Loucy (cell line): ENCODE measurements at regions not wholly inside any gene's neighbourhood (a gene's known extent, or its start where the extent isn't known, plus 50 kb on each side); places are given as distances from the start of the nearest gene placed in this dataset.
"Not testable (repeated sequence)": the region's sequence is repeated elsewhere in the genome, so short reads cannot be mapped to it uniquely, and the experiment has no call there.

ENCODE experiments used
- EZH2phosphoT487 ChIP-seq: fragments of 200-600 bp; IDR thresholded peaks from 2 replicates; pipeline ENCODE4 v1.6.1; 2018; ENCODE audit warnings: antibody characterized with exemption, mild to moderate bottlenecking, moderate library complexity, borderline replicate concordance
- TF ChIP-seq, protein P1 (sequence below): fragments of 200-600 bp; sonication (generic); conservative IDR thresholded peaks from 2 replicates; pipeline ENCODE4 v1.5.1; 2014; ENCODE audit warnings: mild to moderate bottlenecking, antibody characterized with exemption, low read length

DNA sequence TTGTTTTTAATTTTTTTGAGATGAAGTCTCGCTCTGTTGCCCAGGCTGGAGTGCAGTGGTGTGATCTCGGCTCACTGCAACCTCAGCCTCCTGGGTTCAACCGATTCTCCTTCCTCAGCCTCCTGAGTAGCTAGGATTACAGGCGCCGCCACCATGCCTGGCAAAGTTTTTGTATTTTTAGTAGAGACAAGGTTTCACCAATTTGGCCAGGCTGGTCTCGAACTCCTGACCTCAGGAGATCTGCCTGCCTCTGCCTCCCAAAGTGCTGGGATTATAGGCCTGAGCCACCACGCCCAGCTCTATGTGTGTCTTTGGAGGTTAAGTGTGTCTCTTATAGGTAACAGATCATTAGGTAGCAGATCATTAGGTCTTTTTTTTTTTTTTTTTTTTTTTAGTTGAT, 223.9 kb upstream of the ZNF217 start:
- TF ChIP-seq, protein P1, sequence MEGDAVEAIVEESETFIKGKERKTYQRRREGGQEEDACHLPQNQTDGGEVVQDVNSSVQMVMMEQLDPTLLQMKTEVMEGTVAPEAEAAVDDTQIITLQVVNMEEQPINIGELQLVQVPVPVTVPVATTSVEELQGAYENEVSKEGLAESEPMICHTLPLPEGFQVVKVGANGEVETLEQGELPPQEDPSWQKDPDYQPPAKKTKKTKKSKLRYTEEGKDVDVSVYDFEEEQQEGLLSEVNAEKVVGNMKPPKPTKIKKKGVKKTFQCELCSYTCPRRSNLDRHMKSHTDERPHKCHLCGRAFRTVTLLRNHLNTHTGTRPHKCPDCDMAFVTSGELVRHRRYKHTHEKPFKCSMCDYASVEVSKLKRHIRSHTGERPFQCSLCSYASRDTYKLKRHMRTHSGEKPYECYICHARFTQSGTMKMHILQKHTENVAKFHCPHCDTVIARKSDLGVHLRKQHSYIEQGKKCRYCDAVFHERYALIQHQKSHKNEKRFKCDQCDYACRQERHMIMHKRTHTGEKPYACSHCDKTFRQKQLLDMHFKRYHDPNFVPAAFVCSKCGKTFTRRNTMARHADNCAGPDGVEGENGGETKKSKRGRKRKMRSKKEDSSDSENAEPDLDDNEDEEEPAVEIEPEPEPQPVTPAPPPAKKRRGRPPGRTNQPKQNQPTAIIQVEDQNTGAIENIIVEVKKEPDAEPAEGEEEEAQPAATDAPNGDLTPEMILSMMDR = not testable (repeated sequence)
- not testable (repeated sequence) for TF ChIP-seq EZH2phosphoT487
